OCI-LY1 (cell line): ENCODE measurements at regions not wholly inside any gene's neighbourhood (a gene's known extent, or its start where the extent isn't known, plus 50 kb on each side); places are given as distances from the start of the nearest gene placed in this dataset.

ENCODE experiments used
- CTCF ChIP-seq: fragments of 200-600 bp; sonication (generic), shearing (Covaris generic); IDR thresholded peaks from 2 replicates; pipeline ENCODE4 v1.5.1; 2017; ENCODE audit warnings: mild to moderate bottlenecking, antibody characterized with exemption, low read length, moderate library complexity, mixed read lengths
- EZH2 ChIP-seq: fragments of 200-600 bp; sonication (generic), shearing (Covaris generic); IDR thresholded peaks from 2 replicates; pipeline ENCODE4 v1.8.0; 2017; ENCODE audit warnings: borderline replicate concordance, mixed run types, mild to moderate bottlenecking, antibody characterized with exemption, low read length, moderate library complexity, mixed read lengths

GRCh38 chr4:157887316-157887715 is 285.5 kb downstream of the GASK1B start:
- TF ChIP-seq CTCF (no peak), EZH2 (no peak)
